ENCODE measurements at regions not wholly inside any gene's neighbourhood (a gene's known extent, or its start where the extent isn't known, plus 50 kb on each side); places are given as distances from the start of the nearest gene placed in this dataset.

- BruUV-seq (replicated peaks), result no TSS peak
- Histone ChIP-seq H3K4me2 (ENCODE audit: low read depth, low read length) (no peak overlapping the region), H4K20me1 (ENCODE audit: insufficient read depth, low read length) (peaks cover 12% of the 10 kb centered on the region; the same call in 1 of the 2 replicates), H3K9me3 (ENCODE audit: low read length) (no peaks in the 10 kb centered on the region), H3K9ac (ENCODE audit: insufficient read depth, low read depth, low read length) (no peak overlapping the region), H3K4me1 (ENCODE audit: insufficient read depth, low read length) (peaks cover 34% of the 10 kb centered on the region), H3K4me3 (replicated peaks in 1 of 3; ENCODE audit: insufficient read depth in 1 of 3, low read depth in 2 of 3, low read length in 3 of 3) (no peak overlapping the region), H2AFZ (ENCODE audit: low read length) (no peak overlapping the region), H3K27ac (ENCODE audit: extremely low read length, insufficient read depth, low read length) (no peak overlapping the region), H3K27me3 (ENCODE audit: control insufficient read depth in 1 of 2, insufficient read depth in 2 of 2, low read length in 2 of 2) (peaks cover 0 to 8% of the 10 kb centered on the region in 2 experiments; a peak in 1 of 5 replicates), H3K36me3 (replicated peaks in 1 of 2; ENCODE audit: control insufficient read depth in 1 of 2, insufficient read depth in 2 of 2, low read length in 2 of 2) (no peaks in the 10 kb centered on the region), H3K79me2 (ENCODE audit: insufficient read depth, low read length) (no peaks in the 10 kb centered on the region)
- ATAC-seq, result no peak
- in situ Hi-C loops (cut with HindIII; ENCODE audit: extremely low pct_ligation_motif_present, low pct_unique_long_range_greater_than_20kb) (no loop called here), intact Hi-C loops (cut with micrococcal nuclease; ENCODE audit: unreplicated experiment) (no loop called here)
- 82% methylated on average over 15 of the region's 15 CpGs for WGBS (ENCODE audit: low lambda C conversion rate)
- no peak for FAIRE-seq
- peak; percentile 94 for TF ChIP-seq ZNF768 (CRISPR knock-in tag; IDR thresholded peaks at IDR 0.05)
- TF ChIP-seq ZNF609 (CRISPR knock-in tag; IDR thresholded peaks at IDR 0.05; ENCODE audit: borderline replicate concordance), result no peak
- no peak for TF ChIP-seq TOE1 (CRISPR knock-in tag; IDR thresholded peaks at IDR 0.05)
- TF ChIP-seq BCL3 (CRISPR knock-in tag; IDR thresholded peaks at IDR 0.05), result no peak
- no peak for TF ChIP-seq SIX4 (CRISPR knock-in tag; IDR thresholded peaks at IDR 0.05)
- CTCF ChIA-PET (ENCODE audit: low intra/inter-chr PET ratio, low total read pairs), result no interaction called here
- DNase-seq (ENCODE audit: low spot score), result no peak
- POLR2A ChIA-PET, result no interaction called here
Measured at GRCh38 chr16:85338638-85338982, 226.3 kb upstream of the CIBAR2 start.
